Loucy (cell line): ENCODE measurements at regions not wholly inside any gene's neighbourhood (a gene's known extent, or its start where the extent isn't known, plus 50 kb on each side); places are given as distances from the start of the nearest gene placed in this dataset.

Experiments used
- EZH2phosphoT487 ChIP-seq: fragments of 200-600 bp; IDR thresholded peaks from 2 replicates; pipeline ENCODE4 v1.6.1; 2018; ENCODE audit warnings: antibody characterized with exemption, mild to moderate bottlenecking, moderate library complexity, borderline replicate concordance
- TF ChIP-seq, protein P1 (sequence below): fragments of 200-600 bp; sonication (generic); conservative IDR thresholded peaks from 2 replicates; pipeline ENCODE4 v1.5.1; 2014; ENCODE audit warnings: mild to moderate bottlenecking, antibody characterized with exemption, low read length

DNA sequence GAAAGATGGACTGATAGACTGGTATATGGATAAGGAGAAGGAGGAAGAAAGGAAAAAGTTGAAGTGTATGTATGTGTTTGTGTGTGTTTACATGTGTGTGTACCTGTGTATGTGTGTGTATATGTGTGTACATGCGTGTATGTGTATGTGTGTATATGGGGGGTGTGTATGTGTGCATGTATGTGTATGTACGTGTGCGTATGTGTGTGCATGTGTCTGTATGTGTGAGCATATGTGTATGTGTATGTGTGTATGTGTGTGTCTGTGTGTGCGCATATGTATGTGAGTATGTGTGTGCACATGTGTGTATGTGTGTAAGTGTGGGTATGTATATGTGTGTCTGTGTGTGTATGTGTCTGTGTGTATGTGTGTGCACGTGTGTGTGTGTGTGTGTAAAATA, 101.5 kb upstream of the KLHL13 start:
- TF ChIP-seq, protein P1, sequence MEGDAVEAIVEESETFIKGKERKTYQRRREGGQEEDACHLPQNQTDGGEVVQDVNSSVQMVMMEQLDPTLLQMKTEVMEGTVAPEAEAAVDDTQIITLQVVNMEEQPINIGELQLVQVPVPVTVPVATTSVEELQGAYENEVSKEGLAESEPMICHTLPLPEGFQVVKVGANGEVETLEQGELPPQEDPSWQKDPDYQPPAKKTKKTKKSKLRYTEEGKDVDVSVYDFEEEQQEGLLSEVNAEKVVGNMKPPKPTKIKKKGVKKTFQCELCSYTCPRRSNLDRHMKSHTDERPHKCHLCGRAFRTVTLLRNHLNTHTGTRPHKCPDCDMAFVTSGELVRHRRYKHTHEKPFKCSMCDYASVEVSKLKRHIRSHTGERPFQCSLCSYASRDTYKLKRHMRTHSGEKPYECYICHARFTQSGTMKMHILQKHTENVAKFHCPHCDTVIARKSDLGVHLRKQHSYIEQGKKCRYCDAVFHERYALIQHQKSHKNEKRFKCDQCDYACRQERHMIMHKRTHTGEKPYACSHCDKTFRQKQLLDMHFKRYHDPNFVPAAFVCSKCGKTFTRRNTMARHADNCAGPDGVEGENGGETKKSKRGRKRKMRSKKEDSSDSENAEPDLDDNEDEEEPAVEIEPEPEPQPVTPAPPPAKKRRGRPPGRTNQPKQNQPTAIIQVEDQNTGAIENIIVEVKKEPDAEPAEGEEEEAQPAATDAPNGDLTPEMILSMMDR, result no peak
- TF ChIP-seq EZH2phosphoT487, result no peak
